Stimulated activated CD8-positive, alpha-beta memory T cell treated with anti-CD3 and anti-CD28 coated beads, Interleukin-4, amount 100 ng/mL, for 1 hour (primary cell): ENCODE measurements at regions not wholly inside any gene's neighbourhood (a gene's known extent, or its start where the extent isn't known, plus 50 kb on each side); places are given as distances from the start of the nearest gene placed in this dataset.
"Not testable (repeated sequence)": the region's sequence is repeated elsewhere in the genome, so short reads cannot be mapped to it uniquely, and the experiment has no call there.

Experiments used
- DNase-seq, 2 donors: peaks; one replicate each; pipeline ENCODE4 v3.0.0-alpha.2; 2020; ENCODE audit warnings: low read depth in 2 of 2, low spot score in 1 of 2

- no peak for DNase-seq
Measured at GRCh38 chr18:45339810-45340550, 275.3 kb upstream of the SLC14A2 start.

GRCh38 chr18:45340884-45341283, 274.4 kb upstream of the SLC14A2 start:
- DNase-seq = no peak

DNA sequence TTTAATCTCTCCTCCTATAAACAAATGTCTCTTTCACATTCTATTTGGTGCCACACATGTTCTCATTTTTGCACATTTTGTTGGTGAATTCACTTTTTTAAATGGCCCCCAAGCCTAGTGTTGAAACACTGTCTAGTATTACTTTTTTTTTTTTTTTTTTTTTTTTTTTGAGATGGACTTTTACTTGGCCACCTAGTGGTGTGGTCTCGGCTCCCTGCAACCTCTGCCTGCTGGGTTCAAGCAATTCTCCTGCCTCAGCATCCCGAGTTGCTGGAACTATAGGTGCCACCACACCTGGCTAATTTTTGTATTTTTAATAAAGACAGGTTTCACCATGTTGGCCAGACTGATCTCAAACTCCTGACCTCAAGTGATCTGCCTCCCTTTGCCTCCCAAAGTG, 273.8 kb upstream of the SLC14A2 start:
- DNase-seq = no peak

- no peak for DNase-seq
Measured at GRCh38 chr18:45342166-45342565, 273.1 kb upstream of the SLC14A2 start.

GRCh38 chr18:45342653-45343052, 272.6 kb upstream of the SLC14A2 start:
- DNase-seq = no peak

DNA sequence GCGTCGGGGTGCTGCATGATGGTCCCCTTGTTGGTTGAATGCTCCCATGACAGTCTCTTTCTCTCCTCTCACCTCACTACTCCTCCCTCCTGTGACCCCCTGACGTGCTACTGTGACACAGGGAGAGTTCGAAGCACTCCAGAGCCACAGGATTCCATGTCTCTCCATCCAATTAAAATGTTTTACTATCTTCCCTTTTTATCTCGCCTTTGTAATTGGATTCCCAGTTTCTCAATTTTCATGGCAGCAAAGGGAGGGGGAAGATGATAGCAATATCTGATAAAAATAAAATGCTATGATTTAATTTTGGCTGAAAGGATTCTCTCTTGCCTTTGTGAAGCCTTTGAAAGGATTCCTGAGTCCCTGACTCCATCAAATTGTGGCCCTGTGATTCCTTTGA, 271.9 kb upstream of the SLC14A2 start:
- no peak for DNase-seq

- DNase-seq = not testable (repeated sequence)
Measured at GRCh38 chr18:45344680-45345079, 270.6 kb upstream of the SLC14A2 start.

GRCh38 chr18:45349019-45349418, 266.3 kb upstream of the SLC14A2 start:
- no peak for DNase-seq

- no peak for DNase-seq
Measured at GRCh38 chr18:45349467-45349866, 265.8 kb upstream of the SLC14A2 start.

- DNase-seq = no peak
Measured at GRCh38 chr18:45350404-45351156, 264.7 kb upstream of the SLC14A2 start.

DNA sequence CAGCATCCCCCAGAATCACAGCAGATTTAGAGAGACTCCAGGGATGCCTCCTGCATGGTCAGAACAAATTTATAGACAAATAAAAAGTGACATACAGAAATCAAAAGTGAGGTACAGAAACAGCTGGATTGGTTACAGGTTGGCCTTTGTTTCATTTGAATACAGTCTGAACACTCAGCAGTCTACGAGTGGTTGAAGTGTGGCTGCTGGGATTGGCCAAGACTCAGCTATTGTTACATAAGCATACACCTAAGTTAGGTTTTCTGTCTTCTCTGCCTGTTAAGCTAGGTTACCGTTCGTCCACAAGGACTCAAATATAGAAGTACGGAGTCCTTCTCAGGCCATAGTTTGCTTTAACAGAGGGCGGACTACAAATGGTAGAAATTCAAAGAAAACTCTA, 262.4 kb upstream of the SLC14A2 start:
- DNase-seq = no peak

GRCh38 chr18:45353530-45353929, 261.7 kb upstream of the SLC14A2 start:
- no peak for DNase-seq

DNA sequence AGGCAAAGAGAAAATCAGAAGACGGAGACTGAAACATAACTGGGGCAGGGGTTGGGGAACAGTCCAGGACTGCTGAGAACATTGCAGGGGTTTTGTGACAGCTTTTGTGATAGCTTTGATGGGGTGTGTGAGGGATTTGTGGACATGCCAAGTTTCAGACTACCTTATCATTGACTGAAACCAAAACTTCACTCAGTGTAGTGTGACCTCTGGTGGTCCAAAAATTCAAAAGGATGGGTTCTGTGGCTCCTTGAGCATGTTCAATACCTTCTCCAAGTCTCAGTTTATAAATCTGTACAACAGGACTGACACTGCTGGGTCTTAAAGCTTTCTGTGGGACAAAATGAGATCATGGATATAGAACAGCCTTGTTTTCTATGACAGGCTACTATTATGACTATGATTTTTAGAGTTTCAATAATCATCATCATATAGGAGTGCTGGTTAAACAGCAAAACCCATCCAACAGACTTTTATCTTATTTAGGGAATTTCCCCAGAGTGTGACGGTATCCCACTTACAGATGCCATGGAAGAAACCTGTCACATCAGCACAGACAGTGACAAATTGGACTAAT, 259.2 kb upstream of the SLC14A2 start:
- no peak for DNase-seq

DNA sequence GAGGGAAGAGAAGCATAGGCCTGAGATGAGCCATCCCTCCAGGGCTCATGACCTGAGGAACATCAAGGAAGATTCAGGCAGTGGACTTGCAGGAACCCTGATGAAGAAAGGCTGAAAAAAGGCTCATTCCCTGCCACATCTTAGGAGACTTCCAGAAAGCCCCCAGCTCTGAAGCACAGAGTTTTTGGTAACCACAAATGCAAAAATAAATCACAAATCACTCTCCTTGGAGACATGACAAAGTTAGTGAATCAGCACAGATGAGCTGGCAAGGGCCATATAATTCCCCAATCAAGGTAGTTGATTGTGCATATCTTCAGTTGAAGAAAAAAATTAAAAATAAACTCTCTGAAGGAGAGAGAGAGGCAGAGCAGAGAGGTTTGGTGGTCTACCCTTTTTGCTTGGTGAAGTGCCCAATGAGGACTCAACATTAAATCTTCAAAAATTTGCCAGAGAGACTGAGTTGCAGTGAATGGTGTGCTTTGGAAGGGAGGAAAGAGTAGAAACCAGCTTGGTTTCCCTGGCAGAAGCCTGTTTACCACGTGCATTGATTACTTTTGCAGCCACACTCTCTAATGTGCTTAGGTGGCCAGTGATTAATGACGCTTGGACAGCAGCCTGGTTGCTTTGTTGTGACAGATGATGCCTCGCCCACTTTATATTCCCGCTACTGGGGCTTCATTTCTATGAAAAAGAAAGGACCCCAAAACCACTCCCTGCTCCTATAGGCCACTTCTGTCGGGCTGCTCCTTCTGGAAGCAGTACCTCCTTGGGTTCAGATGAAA, 257.4 kb upstream of the SLC14A2 start:
- DNase-seq = no peak

- no peak for DNase-seq
Measured at GRCh38 chr18:45359275-45360009, 255.8 kb upstream of the SLC14A2 start.

- no peak for DNase-seq
Measured at GRCh38 chr18:45361125-45361851, 254.0 kb upstream of the SLC14A2 start.

DNA sequence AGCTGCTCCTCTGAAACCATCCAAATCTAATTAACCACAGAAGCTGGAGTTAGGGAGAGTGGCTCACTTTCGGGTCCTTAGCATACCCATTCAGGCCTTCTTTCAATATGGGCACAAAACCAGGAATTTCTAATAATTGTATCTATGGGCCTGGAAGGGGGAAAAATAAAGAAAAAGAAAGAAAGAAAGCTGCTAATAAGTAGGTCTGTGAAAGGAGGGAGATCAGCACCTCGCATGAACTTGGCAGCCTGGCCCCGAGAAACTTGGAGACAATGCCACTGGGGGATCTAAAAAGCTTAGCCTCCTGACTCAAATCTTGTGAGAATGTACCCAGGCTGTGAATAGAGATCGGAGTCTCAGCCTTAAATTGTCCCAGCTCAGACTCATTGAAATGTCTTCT, 252.1 kb upstream of the SLC14A2 start:
- DNase-seq = no peak

GRCh38 chr18:45365835-45366234, 249.4 kb upstream of the SLC14A2 start:
- DNase-seq = no peak

DNA sequence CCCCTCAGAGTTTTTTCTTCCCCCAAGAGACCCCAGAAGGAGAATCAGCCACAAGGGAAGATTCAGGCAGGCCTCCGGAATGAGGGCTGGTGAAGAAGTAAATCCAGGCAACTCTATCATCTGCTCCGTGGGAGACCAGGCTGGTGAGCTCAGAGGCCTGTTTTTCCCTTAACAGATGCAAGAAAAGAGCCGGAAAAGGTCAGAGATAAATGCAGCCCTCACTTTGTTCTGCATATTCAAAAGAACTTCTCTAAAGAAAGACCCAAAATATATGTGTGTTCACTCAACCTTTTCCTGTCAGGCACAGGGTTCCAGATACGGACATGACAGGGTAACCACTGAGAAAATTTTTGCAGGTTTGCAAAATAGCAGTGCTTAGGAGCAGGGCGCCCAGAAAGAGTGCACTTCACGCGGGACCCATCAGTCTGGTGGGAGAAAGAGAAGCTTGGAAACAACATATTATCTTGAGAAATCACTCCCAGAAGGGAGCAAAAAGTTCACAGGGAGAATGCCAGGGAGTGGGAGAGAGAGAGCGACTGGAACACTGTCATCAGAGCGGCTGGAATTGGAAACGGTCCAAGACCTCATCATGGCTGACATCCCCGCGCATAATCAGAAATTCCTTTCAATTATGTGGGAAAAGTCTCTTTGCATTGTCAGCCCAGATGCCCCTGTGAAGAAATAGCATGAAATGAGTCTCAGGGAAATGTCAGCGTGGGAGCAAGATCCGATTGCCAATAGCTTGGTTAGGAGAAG, 244.8 kb upstream of the SLC14A2 start:
- no peak for DNase-seq
